Psoas muscle (tissue), 7 donors: ENCODE measurements at regions not wholly inside any gene's neighbourhood (a gene's known extent, or its start where the extent isn't known, plus 50 kb on each side); places are given as distances from the start of the nearest gene placed in this dataset.
"Not testable (repeated sequence)": the region's sequence is repeated elsewhere in the genome, so short reads cannot be mapped to it uniquely, and the experiment has no call there.

ENCODE experiments used
- ATAC-seq, 4 donors: fragments of 200-7000 bp; cut with Tn5 transposase; one replicate each; pipeline ENCODE4 v1.9.1; 2020; ENCODE audit warnings: moderate library complexity in 3 of 4, mild to moderate bottlenecking in 2 of 4
- DNase-seq, 2 donors: peaks; one replicate each; pipeline ENCODE4 v3.0.0-alpha.2; 2020
- H3K27ac ChIP-seq: fragments of 200-600 bp; one replicate; pipeline ENCODE4 v1.8.0; 2022
- H3K27me3 ChIP-seq, 3 donors: fragments of 200-600 bp in 1 of 3; one replicate each; pipeline versions ENCODE4 v1.6.1 to v1.8.0; 2013 to 2022; ENCODE audit warnings: low read length in 2 of 3, mild to moderate bottlenecking in 2 of 3, moderate library complexity in 1 of 3; ENCODE audit not compliant: insufficient read depth in 3 of 3
- H3K36me3 ChIP-seq, 2 donors: fragments of 200-600 bp in 1 of 2; one replicate each; pipeline versions ENCODE4 v1.6.1 to v1.8.0; 2013 to 2022; ENCODE audit warnings: low read depth in 1 of 2, mild to moderate bottlenecking in 1 of 2, moderate library complexity in 1 of 2; ENCODE audit not compliant: insufficient read depth in 1 of 2
- H3K4me1 ChIP-seq: fragments of 200-600 bp; one replicate; pipeline ENCODE4 v1.8.0; 2022
- H3K4me3 ChIP-seq: fragments of 200-600 bp; one replicate; pipeline ENCODE4 v1.8.0; 2022; ENCODE audit warnings: mild to moderate bottlenecking
- H3K9me3 ChIP-seq: fragments of 200-600 bp; one replicate; pipeline ENCODE4 v1.8.0; 2022
- CTCF ChIP-seq: fragments of 200-600 bp; IDR thresholded peaks from one replicate; pipeline ENCODE4 v1.8.0; 2022; ENCODE audit warnings: antibody characterized with exemption
- WGBS, 3 donors: extraction: QIAGEN DNeasy Blood & Tissue Kit; methylation state at CpG; one replicate each; pipeline versions ENCODE4 v1.1.6 to v1.1.7; 2013; 5-methylcytosine and 5-hydroxymethylcytosine counted together
- intact Hi-C, 2 donors: fragments of 100-400 bp; cut with DNase I; formaldehyde crosslinking; loops; one replicate each; pipeline versions ENCODE4 v1.11.0 to v1.14.2; 2022
- donor health status: healthy with polysubstance abuse.
- donor health status: DM: no; HTN: no; CAD: no; lungs with moderate emphysema.
- donor health status: Bipolar disorder and iron deficiency.
- donor health status: healthy.
- donor health status: DM: yes; HTN: yes; CAD: no.
- donor health status: DM: no; HTN: no; CAD: no.
- donor health status: DM: yes; HTN: yes; CAD: no.

- H3K27ac ChIP-seq: no peak overlapping the region
- no peaks in the 10 kb centered on the region for H3K4me1 ChIP-seq
- intact Hi-C loops: no loop called here
- no peaks in the 10 kb centered on the region for H3K36me3 ChIP-seq
- no peak overlapping the region for H3K4me3 ChIP-seq
- no peaks in the 10 kb centered on the region for H3K9me3 ChIP-seq
- DNase-seq (no peak), ATAC-seq (no peak)
- H3K27me3 ChIP-seq: no peaks in the 10 kb centered on the region
- no peak for TF ChIP-seq CTCF
- 84 to 90% (median 88%) methylated on average over 2 of the region's 2 CpGs for WGBS, 3 donors
Measured at GRCh38 chr6:50899306-50899870, 80.7 kb downstream of the TFAP2B start.

DNA sequence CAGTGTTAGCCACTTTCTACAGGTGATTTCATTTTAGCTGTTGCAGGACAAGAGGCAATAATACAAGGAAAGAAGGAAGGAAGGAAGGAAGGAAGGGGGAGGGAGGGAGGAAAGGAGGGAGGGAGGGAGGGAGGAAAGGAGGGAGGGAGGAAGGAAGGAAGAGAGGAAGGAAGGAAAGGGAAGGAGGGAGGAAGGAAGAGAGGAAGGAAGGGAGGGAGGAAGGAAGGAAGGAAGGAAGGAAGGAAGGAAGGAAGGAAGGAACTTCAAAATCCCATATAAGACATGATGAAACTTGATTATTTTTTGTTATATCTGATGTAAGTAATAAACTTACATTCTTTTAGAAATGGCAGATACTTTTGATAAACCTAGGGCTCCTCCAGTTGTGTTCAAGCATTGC, 83.6 kb downstream of the TFAP2B start:
- Histone ChIP-seq H3K9me3 (no peaks in the 10 kb centered on the region), H3K36me3 (no peaks in the 10 kb centered on the region), H3K4me1 (no peaks in the 10 kb centered on the region), H3K27ac (no peak overlapping the region), H3K27me3 (no peaks in the 10 kb centered on the region), H3K4me3 (no peak overlapping the region)
- no peak for DNase-seq
- intact Hi-C loops: no loop called here
- no peak for TF ChIP-seq CTCF
- no peak for ATAC-seq

- TF ChIP-seq CTCF: no peak
- H3K4me3 ChIP-seq: no peak overlapping the region
- intact Hi-C loops: no loop called here
- no peak for ATAC-seq
- H3K4me1 ChIP-seq: no peaks in the 10 kb centered on the region
- no peaks in the 10 kb centered on the region for H3K36me3 ChIP-seq
- H3K27ac ChIP-seq: no peak overlapping the region
- H3K9me3 ChIP-seq: no peaks in the 10 kb centered on the region
- DNase-seq: no peak
- no peaks in the 10 kb centered on the region for H3K27me3 ChIP-seq
- WGBS, 3 donors: 76 to 85% (median 77%) methylated on average over 5 of the region's 5 CpGs
Measured at GRCh38 chr6:50905297-50905696, 86.6 kb downstream of the TFAP2B start.

GRCh38 chr6:50907565-50907964, 88.9 kb downstream of the TFAP2B start:
- H3K4me1 ChIP-seq: no peaks in the 10 kb centered on the region
- H3K27ac ChIP-seq: no peak overlapping the region
- no peak for ATAC-seq
- no peaks in the 10 kb centered on the region for H3K9me3 ChIP-seq
- no peak for DNase-seq
- no peaks in the 10 kb centered on the region for H3K36me3 ChIP-seq
- no peaks in the 10 kb centered on the region for H3K27me3 ChIP-seq
- no peak for TF ChIP-seq CTCF
- intact Hi-C loops: no loop called here
- H3K4me3 ChIP-seq: no peak overlapping the region

GRCh38 chr6:50913105-50913770, 94.6 kb downstream of the TFAP2B start:
- H3K9me3 ChIP-seq: no peaks in the 10 kb centered on the region
- DNase-seq (peak in 1 of 2 donors; percentile 48), ATAC-seq (no peak)
- no peaks in the 10 kb centered on the region for H3K4me1 ChIP-seq
- intact Hi-C loops: no loop called here
- H3K36me3 ChIP-seq: no peaks in the 10 kb centered on the region
- H3K27ac ChIP-seq: no peak overlapping the region
- no peak for TF ChIP-seq CTCF
- no peaks in the 10 kb centered on the region for H3K27me3 ChIP-seq
- 92 to 97% (median 95%) methylated on average over 20 of the region's 20 CpGs for WGBS, 3 donors
- H3K4me3 ChIP-seq: no peak overlapping the region

GRCh38 chr6:50921378-50921777, 102.7 kb downstream of the TFAP2B start:
- H3K36me3 ChIP-seq, H3K4me3 ChIP-seq, H3K9me3 ChIP-seq, H3K27me3 ChIP-seq, intact Hi-C loops, ATAC-seq, H3K4me1 ChIP-seq, DNase-seq, H3K27ac ChIP-seq: not testable (repeated sequence)
- 92 to 93% (median 93%) methylated on average over 7 of the region's 7 CpGs for WGBS, 3 donors
